8988T (cell line): ENCODE measurements at regions not wholly inside any gene's neighbourhood (a gene's known extent, or its start where the extent isn't known, plus 50 kb on each side); places are given as distances from the start of the nearest gene placed in this dataset.
A peak's percentile ranks its signal among the peaks of the same experiment; 100 is the strongest.

ENCODE experiments used
- DNase-seq: peaks from one replicate; pipeline ENCODE4 v3.0.0; 2011

DNA sequence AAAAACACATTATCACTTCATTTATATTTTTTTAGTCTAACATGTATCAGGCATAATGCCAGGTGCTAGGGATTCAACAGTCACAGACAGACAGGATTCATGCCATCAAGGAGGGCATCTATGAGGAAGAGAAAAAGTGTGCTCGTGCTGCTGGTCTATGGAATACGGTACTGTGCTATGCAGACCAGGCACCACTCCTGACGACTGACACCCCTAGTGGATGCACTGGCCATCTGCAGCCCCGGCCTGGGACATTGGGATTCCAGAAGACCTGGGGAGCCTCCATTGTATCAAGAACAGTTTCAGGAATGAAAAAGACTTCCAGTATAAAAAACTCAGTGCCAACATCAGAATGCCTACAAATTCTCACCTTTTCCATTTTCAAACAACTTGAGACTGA, 94.0 kb downstream of the KLF12 start:
- peak; percentile 26 for DNase-seq

- DNase-seq, result no peak
Measured at GRCh38 chr13:74039667-74040066, 94.5 kb downstream of the KLF12 start.

DNA sequence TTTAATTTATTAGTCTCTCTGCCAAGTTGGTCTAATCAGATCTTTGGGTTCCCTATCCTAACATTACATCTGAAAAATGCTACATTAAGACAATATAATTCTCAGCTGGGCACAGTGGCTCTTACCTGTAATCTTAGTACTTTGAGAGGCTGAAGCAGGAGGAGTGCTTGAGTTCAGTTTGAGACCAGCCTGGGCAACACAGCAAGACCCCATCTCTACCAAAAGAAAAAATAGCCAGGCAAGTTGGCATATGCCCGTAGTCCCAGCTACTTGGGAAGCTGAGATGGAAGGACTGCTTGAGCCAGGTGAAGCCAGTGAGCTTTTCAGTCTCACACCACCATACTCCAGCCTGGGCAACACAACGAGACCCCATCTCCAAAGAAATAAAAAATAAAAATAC, 95.0 kb downstream of the KLF12 start:
- DNase-seq, result no peak

GRCh38 chr13:74037762-74038161, 96.4 kb downstream of the KLF12 start:
- no peak for DNase-seq

GRCh38 chr13:74036373-74036772, 97.8 kb downstream of the KLF12 start:
- no peak for DNase-seq

GRCh38 chr13:74035896-74036295, 98.3 kb downstream of the KLF12 start:
- no peak for DNase-seq

- no peak for DNase-seq
Measured at GRCh38 chr13:74032325-74032724, 101.9 kb downstream of the KLF12 start.

GRCh38 chr13:74027161-74027779, 106.9 kb downstream of the KLF12 start:
- DNase-seq, result no peak

- DNase-seq, result no peak
Measured at GRCh38 chr13:74026753-74027152, 107.5 kb downstream of the KLF12 start.

GRCh38 chr13:74025369-74025768, 108.8 kb downstream of the KLF12 start:
- DNase-seq, result no peak

DNA sequence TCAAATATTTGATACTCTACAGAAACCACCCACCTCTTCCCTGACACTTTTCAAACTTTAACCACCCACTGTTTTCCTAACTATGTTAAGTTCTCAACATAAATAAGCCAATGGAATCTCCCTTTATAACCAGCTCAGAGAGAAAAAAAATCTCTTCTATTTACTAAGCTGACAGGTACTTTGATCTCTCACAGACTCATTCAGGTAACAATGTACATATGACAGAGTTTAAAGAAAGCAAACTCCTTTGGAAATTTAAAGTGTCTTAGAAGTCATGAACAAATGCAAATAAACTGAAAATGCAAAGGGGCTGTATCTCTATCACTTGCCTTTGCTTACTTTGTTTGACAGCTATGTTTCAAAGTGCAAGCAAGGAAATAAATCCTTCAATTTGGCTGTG, 109.3 kb downstream of the KLF12 start:
- DNase-seq, result no peak

- DNase-seq, result no peak
Measured at GRCh38 chr13:74024314-74024713, 109.9 kb downstream of the KLF12 start.

- no peak for DNase-seq
Measured at GRCh38 chr13:74023484-74023883, 110.7 kb downstream of the KLF12 start.

DNA sequence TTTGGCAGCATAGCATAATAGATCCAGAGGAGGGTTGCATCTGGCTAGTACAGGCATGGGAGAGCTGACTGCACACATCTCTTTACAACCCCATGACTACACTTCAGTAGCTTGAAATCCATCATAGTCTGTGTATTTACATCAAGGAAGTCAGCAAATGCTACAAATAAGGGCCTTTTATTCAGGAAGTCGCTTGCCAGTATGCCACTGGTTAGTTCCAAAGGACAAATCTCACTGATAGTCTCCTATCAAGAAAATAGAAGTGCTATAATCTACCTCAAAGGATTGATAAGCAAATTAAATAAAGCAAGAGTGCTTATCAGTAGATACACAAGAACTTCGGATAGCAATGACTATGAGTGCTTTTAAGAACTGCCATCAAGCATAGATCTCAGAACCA, 112.7 kb downstream of the KLF12 start:
- DNase-seq, result no peak

DNA sequence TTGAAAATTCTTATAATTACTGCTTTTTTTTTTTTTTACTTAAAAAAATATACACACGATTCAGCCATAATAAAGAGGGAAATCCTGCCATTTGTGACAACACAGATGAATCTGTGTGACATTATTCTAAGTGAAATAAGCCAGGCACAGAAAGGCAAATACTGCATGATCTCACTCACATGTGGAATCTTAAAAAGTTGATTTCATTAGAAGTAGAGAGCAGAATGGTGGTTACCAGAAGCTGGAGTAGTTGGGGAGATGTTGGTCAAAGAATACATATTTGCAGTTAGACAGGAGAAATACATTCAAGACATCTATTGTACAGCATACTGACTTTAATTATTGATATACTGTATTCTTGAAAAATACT, 116.2 kb downstream of the KLF12 start:
- no peak for DNase-seq

DNA sequence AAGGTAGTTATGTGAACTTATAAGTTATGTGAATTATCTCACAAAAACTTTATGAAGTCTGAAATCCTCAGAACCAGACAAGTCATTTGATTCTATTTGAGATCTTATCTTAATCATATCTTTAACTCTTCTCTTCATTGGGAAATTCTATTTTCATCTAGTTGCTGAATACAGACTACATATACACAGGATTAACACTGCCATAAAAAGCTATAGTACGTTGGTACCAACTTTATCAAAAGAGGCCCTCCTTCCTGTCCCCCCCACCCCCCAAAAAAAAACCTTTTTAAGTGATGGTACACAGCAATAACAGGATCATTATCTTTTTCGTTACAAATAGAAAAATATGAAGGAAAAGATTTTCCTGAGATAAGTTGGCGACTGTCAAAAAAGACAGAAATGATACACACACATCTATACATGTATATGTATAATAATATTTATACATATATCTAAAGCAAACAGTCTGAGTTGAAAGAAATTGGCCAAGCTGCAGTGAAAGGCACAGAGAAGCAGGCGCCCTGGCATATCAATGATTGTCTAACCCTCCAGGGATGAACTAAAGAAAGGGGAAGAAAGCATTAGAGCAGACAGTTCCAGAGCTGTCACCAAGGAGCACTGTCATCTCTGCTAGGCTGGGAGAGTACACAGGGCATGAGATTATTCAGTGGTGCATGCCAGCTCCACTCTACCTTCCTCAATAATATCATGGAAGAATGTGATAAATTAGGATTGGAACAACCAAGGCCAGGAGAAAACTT, 116.7 kb downstream of the KLF12 start:
- DNase-seq, result no peak

GRCh38 chr13:74015137-74015536, 119.1 kb downstream of the KLF12 start:
- DNase-seq, result no peak

- no peak for DNase-seq
Measured at GRCh38 chr13:74009100-74009668, 125.0 kb downstream of the KLF12 start.

GRCh38 chr13:74006666-74007065, 127.5 kb downstream of the KLF12 start:
- DNase-seq, result no peak

- no peak for DNase-seq
Measured at GRCh38 chr13:74005320-74006157, 128.7 kb downstream of the KLF12 start.

DNA sequence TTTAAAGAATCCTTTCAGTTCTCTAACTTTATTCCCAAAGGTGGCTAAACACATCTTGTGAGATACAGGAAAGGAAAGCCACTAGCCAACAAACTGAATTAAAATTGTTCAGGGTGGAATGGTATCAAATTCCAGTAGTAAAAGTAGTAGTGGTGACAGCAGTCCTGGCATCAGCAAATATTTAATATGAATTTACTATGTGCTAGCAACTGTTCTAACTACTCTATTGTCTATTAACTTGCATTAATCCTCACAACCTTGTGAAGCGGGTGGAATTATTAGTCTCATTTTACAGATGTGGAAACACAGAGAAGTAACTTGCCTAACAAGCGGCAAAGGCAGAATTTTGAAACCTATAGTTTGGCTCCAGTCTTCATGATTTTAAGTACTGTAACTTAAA, 130.1 kb downstream of the KLF12 start:
- DNase-seq, result no peak

DNA sequence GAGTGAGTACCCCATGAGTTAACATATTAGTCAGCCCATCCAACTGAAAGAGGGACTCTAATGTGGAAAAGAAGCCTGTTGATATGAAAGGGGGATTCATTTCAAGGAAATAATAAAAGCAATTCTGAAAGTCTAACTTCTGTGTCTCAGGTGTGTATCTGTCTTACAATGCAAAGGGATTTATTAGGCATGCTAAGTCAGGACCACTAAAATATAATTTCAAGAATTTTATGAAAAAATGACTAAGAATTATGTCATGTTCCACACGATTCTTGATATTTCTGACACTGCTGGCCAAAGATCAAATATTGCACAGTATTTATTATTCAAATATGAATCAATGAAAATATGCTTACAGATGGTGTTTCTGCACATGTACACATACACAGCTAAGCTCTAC, 130.8 kb downstream of the KLF12 start:
- DNase-seq, result no peak

- DNase-seq, result no peak
Measured at GRCh38 chr13:74000876-74001275, 133.3 kb downstream of the KLF12 start.

DNA sequence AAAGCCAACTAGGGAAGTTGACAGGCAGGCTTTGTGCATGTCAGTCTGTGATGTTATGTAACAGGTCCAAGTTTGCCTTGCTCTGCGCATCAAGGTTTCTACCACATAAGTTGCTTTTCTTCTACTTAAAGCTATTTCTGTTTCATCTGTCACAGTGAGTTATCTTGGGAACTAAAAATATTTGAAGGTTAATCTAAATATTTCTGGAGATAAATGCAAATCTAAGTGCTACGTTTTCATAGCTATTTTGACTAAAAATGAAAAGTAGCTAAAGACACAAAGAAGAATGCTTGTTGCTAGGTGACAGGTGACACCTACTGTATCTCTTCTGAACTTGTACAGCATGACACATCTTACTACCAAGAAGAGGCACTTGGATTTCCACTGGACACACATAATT, 135.6 kb downstream of the KLF12 start:
- DNase-seq, result no peak
